Keratinocyte (primary cell): ENCODE measurements at regions not wholly inside any gene's neighbourhood (a gene's known extent, or its start where the extent isn't known, plus 50 kb on each side); places are given as distances from the start of the nearest gene placed in this dataset.

Source experiments
- DNase-seq: peaks from one replicate; pipeline ENCODE4 v3.0.0-alpha.2; 2011; ENCODE audit warnings: low read depth, missing footprints, low spot score
- FAIRE-seq: peaks from 2 replicates; lab custom pipeline; 2011; peaks lifted over from hg19 to GRCh38; lab: Jason Lieb, UNC
- H2AFZ ChIP-seq: 2 replicates; pipeline ENCODE4 v1.6.0; 2012; ENCODE audit warnings: low read length, control low read depth, inconsistent platforms; ENCODE audit not compliant: control insufficient read depth
- H3K27ac ChIP-seq: 2 replicates; pipeline ENCODE4 v1.5.1; 2011; ENCODE audit warnings: low read length; ENCODE audit not compliant: control insufficient read depth, insufficient read depth
- H3K27me3 ChIP-seq: 3 replicates; pipeline ENCODE4 v1.6.0; 2011; ENCODE audit warnings: low read length; ENCODE audit not compliant: control insufficient read depth, insufficient read depth; ENCODE audit errors: extremely low read depth
- H3K36me3 ChIP-seq, 2 experiments: 2 replicates in 1 of 2; 3 replicates in 1 of 2; pipeline ENCODE4 v1.5.1; 2011; ENCODE audit warnings: low read length in 2 of 2, mild to moderate bottlenecking in 1 of 2; ENCODE audit not compliant: control insufficient read depth in 2 of 2, insufficient read depth in 2 of 2; ENCODE audit errors: extremely low read depth in 1 of 2
- H3K4me1 ChIP-seq: 3 replicates; pipeline ENCODE4 v1.5.1; 2011; ENCODE audit warnings: low read length; ENCODE audit not compliant: control insufficient read depth, insufficient read depth; ENCODE audit errors: extremely low read depth
- H3K4me2 ChIP-seq: 3 replicates; pipeline ENCODE4 v1.6.0; 2011; ENCODE audit warnings: low read depth, low read length; ENCODE audit not compliant: control insufficient read depth, insufficient read depth; ENCODE audit errors: extremely low read depth
- H3K4me3 ChIP-seq, 3 experiments: fragments of 200-600 bp in 1 of 3; sonication (generic) in 1 of 3; 2 replicates in 2 of 3; 3 replicates in 1 of 3; pipeline ENCODE4 v1.5.1; 2011 to 2016; ENCODE audit warnings: low read length in 3 of 3, mild to moderate bottlenecking in 3 of 3, control low read depth in 2 of 3, inconsistent platforms in 1 of 3, low read depth in 1 of 3, mixed read lengths in 1 of 3, mixed run types in 1 of 3, moderate library complexity in 1 of 3; ENCODE audit not compliant: control insufficient read depth in 2 of 3, insufficient read depth in 2 of 3; ENCODE audit errors: extremely low read depth in 1 of 3
- H3K79me2 ChIP-seq: 2 replicates; pipeline ENCODE4 v1.6.0; 2012; ENCODE audit warnings: low read length; ENCODE audit not compliant: control insufficient read depth, insufficient read depth
- H3K9ac ChIP-seq: 3 replicates; pipeline ENCODE4 v1.6.0; 2011; ENCODE audit warnings: low read length; ENCODE audit not compliant: control insufficient read depth, insufficient read depth; ENCODE audit errors: extremely low read depth
- H3K9me1 ChIP-seq: 3 replicates; pipeline ENCODE4 v1.6.0; 2011; ENCODE audit warnings: low read length; ENCODE audit not compliant: control insufficient read depth, insufficient read depth; ENCODE audit errors: extremely low read depth
- H3K9me3 ChIP-seq: 2 replicates; pipeline ENCODE4 v1.5.1; 2012; ENCODE audit warnings: low read depth, low read length; ENCODE audit not compliant: control insufficient read depth
- H4K20me1 ChIP-seq: 3 replicates; pipeline ENCODE4 v1.6.0; 2011; ENCODE audit warnings: low read length; ENCODE audit not compliant: control insufficient read depth, insufficient read depth; ENCODE audit errors: extremely low read depth
- CTCF ChIP-seq, 3 experiments: IDR thresholded peaks in 1 of 3; conservative IDR thresholded peaks in 1 of 3; optimal IDR thresholded peaks in 1 of 3; 2 replicates in 2 of 3; 3 replicates in 1 of 3; pipeline versions ENCODE3 to v1.5.1; 2011; ENCODE audit warnings: low read length in 3 of 3, mild to moderate bottlenecking in 3 of 3, moderate library complexity in 2 of 3, control low read depth in 1 of 3, inconsistent platforms in 1 of 3; ENCODE audit not compliant: insufficient read depth in 2 of 3; ENCODE audit errors: extremely low read depth in 1 of 3
- EZH2 ChIP-seq: IDR thresholded peaks from one replicate; pipeline ENCODE4 v1.6.1; 2012; ENCODE audit warnings: inconsistent platforms, mild to moderate bottlenecking, low read length, moderate library complexity
- dilution Hi-C: fragments of 300-500 bp; cut with MboI; formaldehyde crosslinking; loops from one replicate; pipeline ENCODE4 v1.7.0; 2020; ENCODE audit warnings: low sequenced_read_pairs; ENCODE audit not compliant: extremely low pct_ligation_motif_present

DNA sequence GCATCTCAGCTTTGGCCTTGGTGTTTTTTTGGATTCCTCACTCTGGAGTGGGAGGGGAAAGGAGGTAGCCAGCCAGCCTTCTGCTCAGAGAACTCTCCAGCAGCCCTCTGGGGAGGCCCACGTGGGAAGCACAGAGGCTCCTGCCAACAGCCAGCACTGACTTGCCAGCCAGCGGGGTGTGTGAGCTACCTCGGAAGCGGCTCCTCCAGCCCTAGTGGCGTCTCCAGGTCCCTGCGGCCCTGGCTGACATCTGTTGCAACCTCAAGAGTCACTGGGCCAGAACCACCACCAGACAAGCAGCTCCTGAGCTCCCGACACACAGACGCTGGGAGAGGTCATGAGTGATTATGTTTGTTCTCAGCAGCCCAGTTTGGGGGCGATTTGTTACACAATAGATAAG, 180.2 kb upstream of the FZD8 start:
- H3K79me2 ChIP-seq = no peaks in the 10 kb centered on the region
- dilution Hi-C loops = no loop called here
- H3K36me3 ChIP-seq = no peaks in the 10 kb centered on the region
- peaks cover 12% of the 10 kb centered on the region for H3K4me1 ChIP-seq
- no peaks in the 10 kb centered on the region for H3K9me1 ChIP-seq
- DNase-seq (no peak), FAIRE-seq (peak; percentile 69)
- no peak overlapping the region for H2AFZ ChIP-seq
- TF ChIP-seq CTCF (optimal IDR thresholded peaks at IDR 0.05 in 1 of 3, IDR thresholded peaks at IDR 0.05 in 1 of 3, conservative IDR thresholded peaks at IDR 0.05 in 1 of 3; ENCODE audit: extremely low read depth in 1 of 3, insufficient read depth in 2 of 3, low read length in 3 of 3) (peak; percentile 36 to 87 (median 51)), EZH2 (no peak)
- H4K20me1 ChIP-seq = no peaks in the 10 kb centered on the region
- no peak overlapping the region for H3K27ac ChIP-seq
- H3K4me2 ChIP-seq = no peak overlapping the region
- no peak overlapping the region for H3K4me3 ChIP-seq
- no peaks in the 10 kb centered on the region for H3K9me3 ChIP-seq
- no peak overlapping the region for H3K9ac ChIP-seq
- H3K27me3 ChIP-seq = no peaks in the 10 kb centered on the region

GRCh38 chr10:35821339-35821911, 179.3 kb upstream of the FZD8 start:
- Histone ChIP-seq H3K36me3 (no peaks in the 10 kb centered on the region), H3K9me1 (no peaks in the 10 kb centered on the region), H4K20me1 (no peaks in the 10 kb centered on the region), H2AFZ (peak overlapping the region; percentile 11), H3K4me1 (peaks cover 12% of the 10 kb centered on the region), H3K27ac (no peak overlapping the region), H3K27me3 (no peaks in the 10 kb centered on the region), H3K9me3 (no peaks in the 10 kb centered on the region), H3K4me2 (no peak overlapping the region), H3K79me2 (no peaks in the 10 kb centered on the region), H3K4me3 (no peak overlapping the region), H3K9ac (no peak overlapping the region)
- DNase-seq (no peak), FAIRE-seq (peak; percentile 52)
- dilution Hi-C loops = no loop called here
- TF ChIP-seq CTCF (optimal IDR thresholded peaks at IDR 0.05 in 1 of 3, IDR thresholded peaks at IDR 0.05 in 1 of 3, conservative IDR thresholded peaks at IDR 0.05 in 1 of 3; ENCODE audit: extremely low read depth in 1 of 3, insufficient read depth in 2 of 3, low read length in 3 of 3) (no peak), EZH2 (no peak)
